Liver (tissue), 7 donors: ENCODE measurements at regions not wholly inside any gene's neighbourhood (a gene's known extent, or its start where the extent isn't known, plus 50 kb on each side); places are given as distances from the start of the nearest gene placed in this dataset.

Source experiments
- DNase-seq: peaks from one replicate; pipeline ENCODE4 v3.0.0-alpha.2; 2017; ENCODE audit warnings: low spot score
- H3K27ac ChIP-seq, 2 donors: one replicate each; pipeline ENCODE4 v1.7.0; 2013; ENCODE audit warnings: inconsistent platforms in 2 of 2, low read length in 2 of 2, control low read depth in 1 of 2, low read depth in 1 of 2, mild to moderate bottlenecking in 1 of 2
- H3K27me3 ChIP-seq, 4 donors: one replicate each; pipeline versions ENCODE4 v1.6.1 to v1.7.0; 2013; ENCODE audit warnings: low read length in 3 of 4, inconsistent platforms in 1 of 4, mild to moderate bottlenecking in 1 of 4, moderate library complexity in 1 of 4; ENCODE audit not compliant: control insufficient read depth in 4 of 4, insufficient read depth in 4 of 4
- H3K36me3 ChIP-seq, 4 donors: one replicate each; pipeline versions ENCODE4 v1.6.1 to v1.7.0; 2013; ENCODE audit warnings: low read length in 3 of 4, mild to moderate bottlenecking in 3 of 4, low read depth in 1 of 4, moderate library complexity in 1 of 4; ENCODE audit not compliant: control insufficient read depth in 4 of 4, insufficient read depth in 3 of 4
- H3K4me1 ChIP-seq, 4 donors: one replicate each; pipeline versions ENCODE4 v1.6.1 to v1.7.0; 2013; ENCODE audit warnings: low read length in 3 of 4, mild to moderate bottlenecking in 3 of 4, moderate library complexity in 1 of 4; ENCODE audit not compliant: control insufficient read depth in 4 of 4, insufficient read depth in 4 of 4
- H3K4me3 ChIP-seq, 3 donors: one replicate each; pipeline versions ENCODE4 v1.6.1 to v1.7.0; 2013; ENCODE audit warnings: low read length in 3 of 3, control low read depth in 1 of 3, low read depth in 1 of 3, mild to moderate bottlenecking in 1 of 3
- H3K9ac ChIP-seq, 2 donors: one replicate each; pipeline ENCODE4 v1.7.0; 2013; ENCODE audit warnings: low read length in 2 of 2, mild to moderate bottlenecking in 2 of 2, moderate library complexity in 2 of 2, control low read depth in 1 of 2, low read depth in 1 of 2
- H3K9me3 ChIP-seq, 4 donors: one replicate each; pipeline versions ENCODE4 v1.6.1 to v1.7.0; 2013; ENCODE audit warnings: low read length in 3 of 4; ENCODE audit not compliant: control insufficient read depth in 4 of 4
- JUND ChIP-seq, 2 donors: IDR thresholded peaks; 2 replicates each; pipeline ENCODE4 v1.6.1; 2016; ENCODE audit warnings: antibody characterized with exemption in 2 of 2
- RXRA ChIP-seq, 2 donors: IDR thresholded peaks; 2 replicates each; pipeline ENCODE4 v1.6.1; 2017 to 2018; ENCODE audit warnings: antibody characterized with exemption in 2 of 2, mild to moderate bottlenecking in 1 of 2
- SP1 ChIP-seq: IDR thresholded peaks from 2 replicates; pipeline ENCODE4 v1.6.1; 2018; ENCODE audit warnings: antibody characterized with exemption, mild to moderate bottlenecking
- YY1 ChIP-seq: IDR thresholded peaks from 2 replicates; pipeline ENCODE4 v1.6.1; 2016; ENCODE audit warnings: antibody characterized with exemption, mild to moderate bottlenecking
- WGBS: extraction: QIAGEN DNeasy Blood & Tissue Kit; methylation state at CpG from one replicate; pipeline ENCODE4 v1.1.7; 2013; 5-methylcytosine and 5-hydroxymethylcytosine counted together
- TF ChIP-seq, protein P1 (sequence below): IDR thresholded peaks from 2 replicates; pipeline ENCODE4 v1.6.1; 2016; ENCODE audit warnings: antibody characterized with exemption
- donor health status: healthy.
- donor health status: healthy.
- donor health status: healthy.
- donor health status: healthy.

DNA sequence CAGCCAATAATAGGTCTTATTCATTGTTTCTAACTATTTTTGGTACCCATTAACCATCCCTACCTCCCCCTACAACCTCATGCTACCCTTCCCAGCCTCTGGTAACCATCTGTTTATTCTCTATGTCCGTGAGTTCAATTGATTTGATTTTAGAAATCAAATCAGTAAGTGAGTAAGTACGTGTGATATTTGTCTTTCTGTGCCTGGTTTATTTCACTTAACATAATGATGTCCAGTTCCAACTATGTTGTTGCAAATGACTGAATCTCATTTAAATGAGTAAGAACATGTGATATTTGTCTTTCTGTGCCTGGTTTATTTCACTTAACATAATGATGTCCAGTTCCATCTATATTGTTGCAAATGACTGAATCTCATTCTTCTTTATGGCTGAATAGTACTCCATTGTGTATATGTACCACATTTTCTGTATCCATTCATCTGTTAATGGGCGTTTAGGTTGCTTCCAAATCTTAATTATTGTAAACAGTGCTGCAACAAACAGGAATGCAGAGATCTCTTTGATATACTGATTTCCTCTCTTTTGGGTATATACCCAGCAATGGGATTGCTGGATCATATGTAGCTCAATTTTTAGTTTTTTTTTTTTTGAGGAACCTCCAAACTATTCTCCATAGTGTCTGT lies 49.7 kb upstream of the BICC1 start:
- Histone ChIP-seq H3K36me3 (no peaks in the 10 kb centered on the region), H3K27me3 (no peaks in the 10 kb centered on the region), H3K9me3 (peaks cover 0 to under 1% (median 0%) of the 10 kb centered on the region in 4 donors), H3K27ac (no peak overlapping the region), H3K4me3 (no peak overlapping the region), H3K4me1 (peaks cover 0 to 1% (median 0%) of the 10 kb centered on the region in 4 donors), H3K9ac (no peak overlapping the region)
- no peak for DNase-seq
- TF ChIP-seq JUND (IDR thresholded peaks at IDR 0.05) = no peak
- no peak for TF ChIP-seq SP1
- TF ChIP-seq YY1 = no peak
- TF ChIP-seq, protein P1, sequence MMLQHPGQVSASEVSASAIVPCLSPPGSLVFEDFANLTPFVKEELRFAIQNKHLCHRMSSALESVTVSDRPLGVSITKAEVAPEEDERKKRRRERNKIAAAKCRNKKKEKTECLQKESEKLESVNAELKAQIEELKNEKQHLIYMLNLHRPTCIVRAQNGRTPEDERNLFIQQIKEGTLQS = no peak
- TF ChIP-seq RXRA (IDR thresholded peaks at IDR 0.05) = no peak
- WGBS = 86% methylated on average over 3 of the region's 3 CpGs
